GM19324 (cell line): ENCODE measurements at regions not wholly inside any gene's neighbourhood (a gene's known extent, or its start where the extent isn't known, plus 50 kb on each side); places are given as distances from the start of the nearest gene placed in this dataset.
"Not testable (repeated sequence)": the region's sequence is repeated elsewhere in the genome, so short reads cannot be mapped to it uniquely, and the experiment has no call there.

Source experiments
- ATAC-seq: cut with Tn5 transposase; IDR thresholded peaks from one replicate; pipeline ENCODE4 v1.9.1; 2021; ENCODE audit warnings: mild to moderate bottlenecking, moderate library complexity; ENCODE audit not compliant: unreplicated experiment, low FRiP score

GRCh38 chr6:141415896-141416295 lies 716.8 kb upstream of the GJE1 start:
- ATAC-seq, result no peak

- ATAC-seq, result no peak
Observed at GRCh38 chr6:141413196-141413595, 719.5 kb upstream of the GJE1 start.

DNA sequence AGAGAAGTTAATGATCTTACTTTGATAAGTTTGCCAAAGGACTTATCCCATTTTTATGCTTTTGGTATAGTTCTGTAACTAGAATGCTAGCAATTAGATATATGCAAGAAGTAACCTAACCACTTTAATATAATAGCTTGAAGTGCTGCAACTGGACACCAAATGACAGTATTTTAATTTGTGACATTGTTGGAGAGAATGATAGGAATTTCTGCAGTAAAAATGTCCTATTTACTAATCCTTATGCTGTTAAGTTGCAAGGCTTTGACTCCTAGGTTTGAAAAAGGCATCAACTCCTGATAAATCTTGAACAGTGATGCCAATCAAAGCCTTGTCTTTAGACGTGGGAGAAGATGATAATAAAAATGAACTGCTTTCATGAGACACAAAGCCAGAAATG lies 726.0 kb upstream of the GJE1 start:
- no peak for ATAC-seq

- ATAC-seq, result no peak
Observed at GRCh38 chr6:141403827-141404226, 728.9 kb upstream of the GJE1 start.

DNA sequence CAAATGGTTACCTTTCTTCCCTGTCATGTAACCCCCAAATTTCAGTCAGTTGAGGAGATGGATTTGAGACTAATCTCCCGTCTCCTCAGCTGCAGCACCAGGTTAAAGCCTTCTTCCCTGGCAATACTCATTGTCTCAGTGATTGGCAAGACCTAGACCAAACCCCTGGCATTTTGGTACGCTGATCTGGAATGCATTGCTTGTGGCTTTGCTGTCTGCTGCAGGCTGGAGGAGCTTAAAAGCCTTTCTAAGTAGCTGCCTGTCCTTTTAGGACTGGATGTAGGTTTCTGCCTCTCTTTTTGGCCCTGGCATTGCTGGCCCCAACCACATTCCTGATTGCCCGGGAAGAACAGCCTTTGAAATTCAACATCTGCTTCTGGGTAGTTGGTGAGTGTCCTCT lies 729.6 kb upstream of the GJE1 start:
- no peak for ATAC-seq

- ATAC-seq, result no peak
Observed at GRCh38 chr6:141402489-141402888, 730.2 kb upstream of the GJE1 start.

DNA sequence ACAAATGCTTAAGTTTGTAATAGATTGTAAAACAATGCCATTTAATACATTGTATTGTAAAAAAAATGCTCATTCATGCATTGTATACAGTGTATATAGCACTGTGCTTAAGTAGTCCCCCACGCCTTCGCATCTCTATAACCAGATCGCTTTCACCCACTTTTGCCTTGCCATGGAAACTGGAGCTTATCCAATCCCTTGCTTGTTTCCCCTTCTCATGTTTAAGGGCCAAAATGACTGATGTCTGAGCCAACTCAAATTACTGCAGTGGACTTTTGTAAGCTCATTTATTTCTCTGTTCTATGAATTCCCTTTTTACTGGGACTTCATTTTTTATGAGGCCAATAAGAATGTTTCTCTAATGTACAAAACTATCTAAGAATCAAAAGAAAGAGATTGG lies 730.9 kb upstream of the GJE1 start:
- no peak for ATAC-seq

DNA sequence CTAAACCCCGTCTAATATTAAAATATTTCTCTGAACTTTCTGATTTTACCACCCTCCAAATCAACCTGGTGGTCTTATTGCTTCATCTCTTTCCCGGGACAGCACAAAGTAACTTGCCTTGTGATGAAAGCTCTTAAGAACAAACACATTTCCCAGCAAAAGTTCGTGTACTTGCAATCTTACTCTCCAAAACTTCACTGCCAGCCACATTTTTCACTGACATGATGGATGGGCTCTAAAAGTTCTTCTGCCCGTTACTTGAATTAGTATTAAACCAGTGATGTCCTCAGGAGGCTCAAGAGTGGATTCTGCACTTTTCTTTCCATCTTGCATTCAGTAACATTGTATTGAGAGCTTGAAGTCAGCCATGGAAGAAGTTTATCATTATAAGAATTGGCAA lies 731.6 kb upstream of the GJE1 start:
- no peak for ATAC-seq

DNA sequence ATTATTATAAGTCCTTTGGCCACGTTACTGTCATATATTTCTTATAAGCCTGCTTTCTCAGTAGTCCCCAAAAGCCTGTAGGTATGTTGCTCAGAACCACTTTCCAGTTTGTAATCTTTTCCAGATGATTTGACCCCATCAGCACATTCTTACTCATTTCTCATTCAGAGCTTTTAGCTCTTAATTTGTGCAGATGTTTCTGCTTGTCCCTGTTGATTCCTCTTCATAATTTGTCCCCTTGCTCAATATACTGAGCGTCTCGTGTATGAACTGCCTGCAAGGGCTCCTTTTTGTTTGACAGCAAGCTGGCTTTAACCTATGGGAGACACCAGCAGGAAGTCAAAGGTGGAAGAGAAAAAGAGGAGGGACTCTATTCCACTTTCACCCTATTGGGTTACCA lies 733.8 kb upstream of the GJE1 start:
- no peak for ATAC-seq

DNA sequence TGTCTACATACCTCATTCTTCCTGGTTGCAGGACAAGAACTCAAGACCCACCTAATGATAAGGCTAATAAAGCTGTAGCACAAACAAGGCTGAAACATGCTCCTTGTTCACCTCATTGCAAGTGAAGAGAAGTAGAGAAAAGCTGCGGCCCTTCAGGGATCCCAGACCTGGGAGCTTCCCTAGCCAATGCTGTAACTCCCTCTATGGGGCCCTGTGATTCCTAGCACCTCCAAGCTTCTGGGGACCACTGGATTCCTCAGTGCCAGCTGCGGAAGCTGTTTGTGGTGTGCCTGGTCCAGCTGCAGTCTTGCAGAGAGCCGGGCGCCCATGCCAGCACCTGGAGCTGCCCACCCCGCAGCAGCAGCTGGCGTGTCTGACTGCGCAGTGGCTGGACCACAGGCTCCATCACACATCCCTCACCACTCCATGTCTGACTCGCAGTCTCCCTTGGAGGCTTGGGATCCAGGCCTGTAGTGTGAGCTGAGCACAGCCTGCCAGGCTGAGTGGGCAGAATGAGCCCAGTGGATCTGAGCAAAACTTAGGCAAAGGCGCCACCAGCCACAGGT lies 737.2 kb upstream of the GJE1 start:
- no peak for ATAC-seq

GRCh38 chr6:141394565-141395051 lies 738.1 kb upstream of the GJE1 start:
- no peak for ATAC-seq

GRCh38 chr6:141394125-141394536 lies 738.6 kb upstream of the GJE1 start:
- ATAC-seq, result no peak

DNA sequence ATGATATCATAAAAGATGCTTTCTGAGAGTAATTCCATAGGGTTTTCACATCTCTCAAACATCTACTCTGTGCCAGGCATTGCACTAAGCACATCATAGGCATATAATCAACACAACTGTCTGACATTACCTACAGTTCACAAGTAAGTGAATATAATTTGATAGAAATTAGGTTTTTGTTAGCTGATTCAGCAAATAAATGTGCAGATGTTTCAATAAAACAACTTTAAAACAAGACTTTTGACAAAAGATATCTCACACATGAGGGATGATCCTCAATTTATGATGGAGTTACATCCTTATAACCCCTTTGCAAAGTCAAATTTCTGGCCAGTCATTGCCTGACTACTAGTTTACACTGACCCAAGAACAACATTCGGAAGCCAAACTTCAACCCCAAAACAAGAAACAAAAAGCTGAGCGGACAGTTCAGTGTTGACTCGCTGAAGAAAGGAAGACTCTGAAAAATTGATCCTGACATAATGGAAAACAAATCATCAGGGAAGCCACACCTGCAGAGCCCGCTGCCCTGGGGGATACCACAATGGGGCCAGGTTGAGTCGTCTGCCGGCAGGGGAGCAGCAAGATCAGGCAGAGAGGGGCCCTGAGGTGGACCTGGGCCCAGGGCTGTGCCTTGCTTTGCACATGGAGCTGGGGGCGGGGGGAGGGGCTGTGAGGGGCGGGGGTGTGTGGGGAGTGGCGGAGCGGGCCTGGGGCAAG lies 739.2 kb upstream of the GJE1 start:
- no peak for ATAC-seq

GRCh38 chr6:141391135-141391534 lies 741.6 kb upstream of the GJE1 start:
- not testable (repeated sequence) for ATAC-seq

DNA sequence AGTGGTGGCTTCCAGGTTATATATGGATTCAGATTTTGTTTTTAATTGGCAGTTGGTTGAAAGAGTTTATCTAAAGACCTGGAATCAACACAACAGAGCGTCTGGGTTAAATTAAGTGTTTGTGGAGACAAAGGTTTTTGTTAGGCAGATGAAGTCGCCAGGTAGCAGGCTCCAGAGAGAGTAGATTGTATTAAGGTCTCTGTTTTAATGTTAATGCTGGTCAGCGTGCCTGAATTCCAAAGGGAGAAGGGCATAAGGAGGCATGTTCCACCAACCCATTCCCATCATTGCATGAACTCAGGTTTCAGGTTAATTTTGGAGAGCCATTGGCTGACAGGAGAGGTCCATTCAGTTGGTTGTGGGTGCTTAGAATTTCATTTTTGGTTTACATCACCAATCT lies 744.1 kb upstream of the GJE1 start:
- ATAC-seq, result no peak

DNA sequence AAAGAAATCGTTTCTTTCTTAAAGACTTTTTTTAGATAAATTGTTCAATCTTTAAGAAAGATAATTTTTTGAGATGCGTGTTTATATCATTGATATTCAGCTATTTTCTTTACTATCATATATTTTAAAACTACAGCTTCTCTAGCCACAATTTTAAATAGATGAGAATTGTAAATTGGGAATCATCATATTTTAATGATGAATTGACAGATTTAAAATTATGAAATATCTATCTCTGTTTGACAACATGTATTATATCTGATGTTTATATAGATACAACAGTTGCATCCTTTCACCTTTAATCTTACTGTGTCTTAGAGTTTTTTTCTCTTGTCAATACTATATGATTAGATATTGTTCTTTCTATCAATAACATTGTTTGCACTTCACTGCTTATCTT lies 762.3 kb upstream of the GJE1 start:
- ATAC-seq, result no peak

- not testable (repeated sequence) for ATAC-seq
Observed at GRCh38 chr6:141366796-141367195, 765.9 kb upstream of the GJE1 start.

GRCh38 chr6:141364694-141365093 lies 768.0 kb upstream of the GJE1 start:
- no peak for ATAC-seq

DNA sequence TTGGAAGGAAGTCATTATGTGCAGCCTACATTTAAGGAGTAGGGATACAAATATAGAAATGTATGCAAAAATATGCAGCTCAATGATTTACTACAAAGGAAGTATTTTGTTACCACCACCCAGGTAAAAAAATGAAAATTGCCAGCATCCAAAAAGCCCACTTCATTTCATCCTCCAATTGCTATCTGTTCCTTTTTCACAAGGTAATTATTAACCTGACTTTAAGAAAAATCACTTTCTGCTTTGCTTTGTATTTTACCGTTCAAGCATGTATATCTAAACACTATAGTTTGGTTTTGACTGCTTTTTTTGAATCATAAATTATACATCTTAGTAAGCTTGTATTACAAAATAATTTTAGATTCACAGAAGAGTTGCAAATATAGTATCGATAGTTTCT lies 768.5 kb upstream of the GJE1 start:
- ATAC-seq, result no peak

GRCh38 chr6:141361559-141361958 lies 771.2 kb upstream of the GJE1 start:
- ATAC-seq, result no peak

DNA sequence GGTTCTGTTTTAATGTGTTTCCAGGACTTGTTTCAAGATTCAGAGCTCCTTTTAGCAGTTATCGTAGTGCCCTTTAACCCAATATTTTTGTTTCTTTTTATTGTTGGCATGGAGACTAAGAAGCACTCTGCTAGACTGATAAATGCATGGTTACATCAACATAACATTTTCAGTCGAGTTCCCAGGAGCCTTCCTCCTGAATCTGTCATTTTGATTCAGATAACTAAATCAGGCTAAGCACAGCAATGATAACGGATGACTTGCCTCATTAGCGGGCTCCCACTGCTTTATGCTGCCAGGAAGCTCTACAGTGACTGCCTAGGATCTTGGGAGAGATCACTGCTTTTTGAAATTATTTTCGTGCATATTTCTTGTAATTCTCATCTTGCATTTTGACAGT lies 772.8 kb upstream of the GJE1 start:
- ATAC-seq, result no peak

- ATAC-seq, result no peak
Observed at GRCh38 chr6:141354191-141354955, 778.4 kb upstream of the GJE1 start.
